ENCODE measurements at regions not wholly inside any gene's neighbourhood (a gene's known extent, or its start where the extent isn't known, plus 50 kb on each side); places are given as distances from the start of the nearest gene placed in this dataset.

- TF ChIP-seq FOXM1 (IDR thresholded peaks at IDR 0.05; ENCODE audit: borderline replicate concordance, low read depth) = no peak
- TF ChIP-seq TEAD4 (IDR thresholded peaks at IDR 0.05) = no peak
- no peak for TF ChIP-seq EP300 (IDR thresholded peaks at IDR 0.05; ENCODE audit: borderline replicate concordance)
- TF ChIP-seq, protein P1, sequence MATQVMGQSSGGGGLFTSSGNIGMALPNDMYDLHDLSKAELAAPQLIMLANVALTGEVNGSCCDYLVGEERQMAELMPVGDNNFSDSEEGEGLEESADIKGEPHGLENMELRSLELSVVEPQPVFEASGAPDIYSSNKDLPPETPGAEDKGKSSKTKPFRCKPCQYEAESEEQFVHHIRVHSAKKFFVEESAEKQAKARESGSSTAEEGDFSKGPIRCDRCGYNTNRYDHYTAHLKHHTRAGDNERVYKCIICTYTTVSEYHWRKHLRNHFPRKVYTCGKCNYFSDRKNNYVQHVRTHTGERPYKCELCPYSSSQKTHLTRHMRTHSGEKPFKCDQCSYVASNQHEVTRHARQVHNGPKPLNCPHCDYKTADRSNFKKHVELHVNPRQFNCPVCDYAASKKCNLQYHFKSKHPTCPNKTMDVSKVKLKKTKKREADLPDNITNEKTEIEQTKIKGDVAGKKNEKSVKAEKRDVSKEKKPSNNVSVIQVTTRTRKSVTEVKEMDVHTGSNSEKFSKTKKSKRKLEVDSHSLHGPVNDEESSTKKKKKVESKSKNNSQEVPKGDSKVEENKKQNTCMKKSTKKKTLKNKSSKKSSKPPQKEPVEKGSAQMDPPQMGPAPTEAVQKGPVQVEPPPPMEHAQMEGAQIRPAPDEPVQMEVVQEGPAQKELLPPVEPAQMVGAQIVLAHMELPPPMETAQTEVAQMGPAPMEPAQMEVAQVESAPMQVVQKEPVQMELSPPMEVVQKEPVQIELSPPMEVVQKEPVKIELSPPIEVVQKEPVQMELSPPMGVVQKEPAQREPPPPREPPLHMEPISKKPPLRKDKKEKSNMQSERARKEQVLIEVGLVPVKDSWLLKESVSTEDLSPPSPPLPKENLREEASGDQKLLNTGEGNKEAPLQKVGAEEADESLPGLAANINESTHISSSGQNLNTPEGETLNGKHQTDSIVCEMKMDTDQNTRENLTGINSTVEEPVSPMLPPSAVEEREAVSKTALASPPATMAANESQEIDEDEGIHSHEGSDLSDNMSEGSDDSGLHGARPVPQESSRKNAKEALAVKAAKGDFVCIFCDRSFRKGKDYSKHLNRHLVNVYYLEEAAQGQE (IDR thresholded peaks at IDR 0.05; ENCODE audit: low read depth) = no peak
- TF ChIP-seq EGR1 (IDR thresholded peaks at IDR 0.05) = no peak
- no peak for TF ChIP-seq NFIC (IDR thresholded peaks at IDR 0.05)
- no peak for TF ChIP-seq ZBTB7A (IDR thresholded peaks at IDR 0.05; ENCODE audit: low read depth)
- no peak for TF ChIP-seq YY1 (IDR thresholded peaks at IDR 0.05; ENCODE audit: low read depth)
- no peak for TF ChIP-seq CEBPB (IDR thresholded peaks at IDR 0.05)
Measured at GRCh38 chr5:6843821-6844220, 130.6 kb downstream of the TENT4A start.

- TF ChIP-seq EP300 (IDR thresholded peaks at IDR 0.05; ENCODE audit: borderline replicate concordance) (no peak), USF1 (IDR thresholded peaks at IDR 0.05) (no peak), RAD21 (IDR thresholded peaks at IDR 0.05; ENCODE audit: low read depth) (no peak), TAF1 (IDR thresholded peaks at IDR 0.05; ENCODE audit: low read depth) (no peak), EGR1 (IDR thresholded peaks at IDR 0.05) (no peak), ZBTB7A (IDR thresholded peaks at IDR 0.05; ENCODE audit: low read depth) (no peak), FOXM1 (IDR thresholded peaks at IDR 0.05; ENCODE audit: borderline replicate concordance, low read depth) (no peak)
Measured at GRCh38 chr5:6845856-6846255, 132.6 kb downstream of the TENT4A start.

DNA sequence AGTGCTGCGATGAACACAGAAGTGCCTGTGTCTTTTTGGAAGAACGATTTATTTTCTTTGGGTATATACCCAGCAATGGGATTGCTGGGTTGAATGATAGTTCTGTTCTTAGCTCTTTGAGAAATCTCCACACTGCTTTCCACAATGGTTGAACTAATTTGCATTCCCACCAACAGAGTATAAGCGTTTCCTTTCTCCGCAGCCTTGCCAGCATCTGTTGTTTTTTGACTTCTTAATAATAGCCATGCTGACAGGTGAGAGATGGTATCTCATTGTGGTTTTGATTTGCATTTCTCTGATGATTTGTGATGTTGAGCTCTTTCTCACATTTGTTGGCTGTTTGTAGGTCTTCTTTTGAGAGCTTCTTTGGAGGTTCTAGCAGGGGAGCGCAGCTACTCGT lies 134.6 kb downstream of the TENT4A start:
- TF ChIP-seq YY1 (IDR thresholded peaks at IDR 0.05; ENCODE audit: low read depth) = no peak
- TF ChIP-seq NFIC (IDR thresholded peaks at IDR 0.05) = no peak
- TF ChIP-seq CREB1 (IDR thresholded peaks at IDR 0.05; ENCODE audit: low read depth) = no peak
- no peak for TF ChIP-seq CEBPB (IDR thresholded peaks at IDR 0.05)
- no peak for TF ChIP-seq TAF1 (IDR thresholded peaks at IDR 0.05; ENCODE audit: low read depth)
- TF ChIP-seq TEAD4 (IDR thresholded peaks at IDR 0.05) = no peak
- no peak for TF ChIP-seq ZBTB7A (IDR thresholded peaks at IDR 0.05; ENCODE audit: low read depth)
- TF ChIP-seq TCF12 (IDR thresholded peaks at IDR 0.05; ENCODE audit: low read depth) = no peak
- TF ChIP-seq, protein P2, sequence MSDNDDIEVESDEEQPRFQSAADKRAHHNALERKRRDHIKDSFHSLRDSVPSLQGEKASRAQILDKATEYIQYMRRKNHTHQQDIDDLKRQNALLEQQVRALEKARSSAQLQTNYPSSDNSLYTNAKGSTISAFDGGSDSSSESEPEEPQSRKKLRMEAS (IDR thresholded peaks at IDR 0.05) = no peak
- TF ChIP-seq, protein P1 (IDR thresholded peaks at IDR 0.05; ENCODE audit: low read depth) = no peak
- TF ChIP-seq EGR1 (IDR thresholded peaks at IDR 0.05) = no peak
- no peak for TF ChIP-seq USF1 (IDR thresholded peaks at IDR 0.05)
- no peak for TF ChIP-seq EP300 (IDR thresholded peaks at IDR 0.05; ENCODE audit: borderline replicate concordance)
- no peak for TF ChIP-seq RAD21 (IDR thresholded peaks at IDR 0.05; ENCODE audit: low read depth)

- TF ChIP-seq, protein P2 (IDR thresholded peaks at IDR 0.05) = no peak
- TF ChIP-seq TCF12 (IDR thresholded peaks at IDR 0.05; ENCODE audit: low read depth) (no peak), EGR1 (IDR thresholded peaks at IDR 0.05) (no peak), NFIC (IDR thresholded peaks at IDR 0.05) (no peak), FOXM1 (IDR thresholded peaks at IDR 0.05; ENCODE audit: borderline replicate concordance, low read depth) (no peak)
- TF ChIP-seq, protein P1 (IDR thresholded peaks at IDR 0.05; ENCODE audit: low read depth) = no peak
Measured at GRCh38 chr5:6849316-6850105, 136.3 kb downstream of the TENT4A start.

- TF ChIP-seq TAF1 (IDR thresholded peaks at IDR 0.05; ENCODE audit: low read depth) (no peak), YY1 (IDR thresholded peaks at IDR 0.05; ENCODE audit: low read depth) (no peak), CREB1 (IDR thresholded peaks at IDR 0.05; ENCODE audit: low read depth) (no peak), ZBTB7A (IDR thresholded peaks at IDR 0.05; ENCODE audit: low read depth) (no peak), TCF12 (IDR thresholded peaks at IDR 0.05; ENCODE audit: low read depth) (no peak), CEBPB (IDR thresholded peaks at IDR 0.05) (no peak), EP300 (IDR thresholded peaks at IDR 0.05; ENCODE audit: borderline replicate concordance) (no peak), USF1 (IDR thresholded peaks at IDR 0.05) (no peak), RAD21 (IDR thresholded peaks at IDR 0.05; ENCODE audit: low read depth) (no peak), NFIC (IDR thresholded peaks at IDR 0.05) (no peak), EGR1 (IDR thresholded peaks at IDR 0.05) (no peak), FOXM1 (IDR thresholded peaks at IDR 0.05; ENCODE audit: borderline replicate concordance, low read depth) (no peak), TEAD4 (IDR thresholded peaks at IDR 0.05) (no peak)
- TF ChIP-seq, protein P1 (IDR thresholded peaks at IDR 0.05; ENCODE audit: low read depth) = no peak
- TF ChIP-seq, protein P2 (IDR thresholded peaks at IDR 0.05) = no peak
Measured at GRCh38 chr5:6850106-6850432, 136.8 kb downstream of the TENT4A start.

All from Ishikawa (cell line).